Vagina (tissue), 2 donors: ENCODE measurements at regions not wholly inside any gene's neighbourhood (a gene's known extent, or its start where the extent isn't known, plus 50 kb on each side); places are given as distances from the start of the nearest gene placed in this dataset.

Experiments
- CTCF ChIP-seq, 3 experiments: fragments of 450-650 bp in 2 of 3; fragments of 200-600 bp in 1 of 3; sonication (generic) in 1 of 3; IDR thresholded peaks; one replicate each; pipeline ENCODE4 v1.5.1; 2017 to 2019; ENCODE audit warnings: antibody characterized with exemption in 3 of 3, mild to moderate bottlenecking in 2 of 3, moderate library complexity in 2 of 3
- POLR2A ChIP-seq, 2 donors: fragments of 450-650 bp; IDR thresholded peaks; one replicate each; pipeline ENCODE4 v1.6.1; 2017; ENCODE audit warnings: antibody characterized with exemption in 2 of 2, mild to moderate bottlenecking in 2 of 2, moderate library complexity in 2 of 2

DNA sequence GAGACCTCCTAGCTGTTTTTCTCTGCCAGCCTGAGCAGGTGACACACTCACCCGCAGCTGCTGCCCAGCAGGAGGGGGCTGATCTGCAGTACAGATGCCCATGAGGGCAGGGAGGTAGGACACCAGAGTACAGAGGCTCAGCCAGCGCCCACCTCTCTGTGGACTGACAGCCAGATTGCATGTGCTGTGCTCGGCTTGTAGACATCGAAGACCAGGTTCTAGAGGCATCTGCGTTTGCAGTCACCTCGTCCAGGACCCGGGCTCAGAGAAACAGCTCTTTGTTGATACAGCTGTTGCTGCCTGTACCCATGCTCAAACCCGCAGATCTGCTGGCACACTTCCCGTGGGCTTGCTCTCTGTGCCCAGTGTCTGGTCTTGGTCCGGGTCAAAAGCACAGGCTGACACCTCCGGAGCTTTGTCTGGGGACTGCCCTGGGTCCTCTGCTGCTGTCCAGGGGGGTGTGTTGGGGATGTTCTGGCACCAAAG lies 224.7 kb downstream of the GLRX3 start:
- no peak for TF ChIP-seq POLR2A (IDR thresholded peaks at IDR 0.05)
- TF ChIP-seq CTCF (IDR thresholded peaks at IDR 0.05), result no peak
